ENCODE measurements at regions not wholly inside any gene's neighbourhood (a gene's known extent, or its start where the extent isn't known, plus 50 kb on each side); places are given as distances from the start of the nearest gene placed in this dataset.
A peak's percentile ranks its signal among the peaks of the same experiment; 100 is the strongest.

DNA sequence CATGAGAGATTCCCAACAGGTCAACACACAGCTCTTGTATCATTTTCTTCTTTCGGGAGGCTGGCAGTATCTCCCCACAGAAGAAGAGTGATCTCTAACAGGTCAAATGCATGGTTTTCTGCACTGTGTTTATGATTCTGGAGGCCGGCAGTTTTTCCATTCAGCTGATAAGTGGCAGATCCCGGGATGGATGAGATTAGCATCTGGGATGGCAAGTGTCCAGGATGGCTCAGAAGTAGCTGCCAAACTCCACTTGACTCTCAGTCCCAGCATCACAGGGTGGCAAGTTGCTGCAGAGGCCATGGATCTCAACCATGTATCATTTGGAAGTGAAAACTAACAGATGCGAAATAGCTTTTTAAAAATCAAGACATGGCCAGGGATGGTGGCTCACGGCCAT is 97.8 kb upstream of the SLC44A1 start:
- no peak for DNase-seq (ENCODE audit: low read depth)

DNA sequence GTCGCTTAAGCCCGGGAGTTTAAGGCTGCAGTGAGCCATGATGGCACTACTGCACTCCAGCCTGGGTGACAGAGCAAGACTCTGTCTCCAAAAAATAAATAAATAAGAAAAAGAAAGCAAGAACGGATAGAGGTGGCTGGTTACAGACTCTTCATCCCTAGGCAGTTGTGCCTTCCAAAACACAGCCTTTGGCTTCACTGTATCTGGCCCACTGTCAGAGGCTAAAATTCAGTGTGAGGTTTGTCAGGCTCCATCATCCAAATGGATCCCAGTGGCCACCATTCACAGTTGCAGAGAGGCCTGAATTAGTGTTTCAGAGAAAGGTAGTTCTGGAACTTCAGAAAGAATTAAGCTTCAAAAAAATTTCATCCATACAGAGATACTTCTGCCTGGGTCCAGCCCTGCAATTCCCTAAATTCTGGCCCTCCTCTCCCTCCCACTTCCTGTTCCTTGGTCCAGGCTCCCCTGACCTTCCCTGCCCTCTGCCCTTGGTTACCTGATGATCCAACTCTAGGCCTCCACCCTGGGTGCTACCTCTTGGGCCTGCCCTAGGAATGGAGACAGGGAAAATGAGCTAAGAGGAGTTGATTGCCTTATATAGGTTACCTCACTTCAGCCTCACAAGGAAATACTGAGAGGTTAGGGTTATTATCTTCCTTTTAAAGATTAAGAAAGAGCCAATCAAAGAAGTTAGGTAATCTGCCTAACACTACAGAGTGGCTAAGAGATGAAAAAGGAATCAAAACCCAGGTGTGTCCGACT is 97.2 kb upstream of the SLC44A1 start:
- DNase-seq (ENCODE audit: low read depth): no peak

DNA sequence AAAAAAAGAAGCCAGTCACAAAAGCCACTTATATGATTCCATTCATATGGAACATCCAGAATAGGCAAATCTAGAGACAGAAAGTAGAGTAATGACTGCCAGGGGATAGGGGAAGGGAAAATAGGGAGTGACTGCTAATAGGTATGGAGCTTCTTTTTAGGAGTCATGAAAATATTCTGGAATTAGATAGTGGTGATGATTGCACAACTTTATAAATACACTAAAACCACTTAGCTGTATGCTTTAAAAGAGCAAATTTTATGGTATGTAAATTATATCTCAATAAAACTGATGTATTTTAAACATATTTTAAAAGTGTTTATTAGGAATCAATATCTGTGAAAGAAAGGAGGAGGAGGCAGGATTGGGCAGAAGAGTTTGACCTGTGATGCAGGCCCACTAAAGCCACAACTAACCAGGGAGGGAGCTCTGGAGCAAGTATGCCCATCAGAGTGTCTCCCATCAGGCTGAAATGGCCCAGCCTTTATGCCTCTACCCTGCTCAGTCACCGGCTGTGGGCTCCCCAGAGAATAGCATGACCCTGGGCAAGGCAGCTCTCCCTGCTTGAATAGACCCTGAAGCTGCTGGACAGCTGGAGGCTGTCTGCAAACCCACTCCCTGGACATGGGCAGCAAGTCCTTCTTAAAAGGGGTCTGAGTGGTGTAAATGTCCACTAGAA is 96.0 kb upstream of the SLC44A1 start:
- DNase-seq (ENCODE audit: low read depth): no peak

DNA sequence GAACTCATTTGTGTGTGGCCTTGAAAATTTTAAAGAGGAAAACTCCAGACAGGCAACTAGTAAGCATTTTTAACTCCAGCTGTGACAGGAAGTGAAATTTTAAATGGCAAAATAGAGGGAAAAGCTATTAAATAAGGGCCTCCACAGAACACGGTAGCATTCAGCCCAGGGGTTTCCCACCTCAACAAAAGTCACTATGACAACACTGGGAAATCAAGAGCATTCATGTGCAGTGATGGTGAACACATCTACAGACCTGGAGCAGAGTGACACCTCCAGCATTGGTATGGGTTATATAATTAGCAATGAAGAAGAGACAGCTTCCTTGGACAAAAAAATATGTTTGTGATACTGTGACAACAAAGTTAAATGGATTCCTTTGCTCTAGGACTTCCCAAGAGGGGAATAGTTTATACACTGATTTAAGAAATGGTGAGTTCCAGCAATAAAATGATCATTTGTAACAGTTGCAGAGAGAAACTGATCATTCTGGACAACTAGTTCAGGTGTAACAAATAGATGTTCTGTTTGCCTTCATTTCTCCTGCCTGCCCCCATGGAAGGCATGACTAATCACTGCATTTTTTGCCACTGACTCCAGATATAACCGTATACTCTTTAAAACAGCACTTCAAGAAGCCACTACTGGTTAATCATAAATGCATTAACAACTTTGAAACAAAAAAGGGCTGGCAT is 93.3 kb upstream of the SLC44A1 start:
- no peak for DNase-seq (ENCODE audit: low read depth)

DNA sequence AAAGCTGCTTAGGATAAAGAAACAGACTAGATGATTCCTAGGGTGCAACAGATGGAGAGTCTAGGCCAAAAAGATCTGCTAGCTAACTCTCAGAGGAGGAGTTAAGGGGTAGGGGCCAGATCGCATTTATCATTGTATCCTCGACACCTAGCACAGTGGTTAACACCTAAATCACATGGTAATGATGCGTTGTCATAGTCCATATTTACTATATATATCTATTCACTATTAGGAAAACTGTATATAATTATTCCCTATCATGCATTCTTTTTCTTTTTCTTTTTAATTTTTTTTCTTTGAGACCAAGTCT is 92.8 kb upstream of the SLC44A1 start:
- no peak for DNase-seq (ENCODE audit: low read depth)

DNA sequence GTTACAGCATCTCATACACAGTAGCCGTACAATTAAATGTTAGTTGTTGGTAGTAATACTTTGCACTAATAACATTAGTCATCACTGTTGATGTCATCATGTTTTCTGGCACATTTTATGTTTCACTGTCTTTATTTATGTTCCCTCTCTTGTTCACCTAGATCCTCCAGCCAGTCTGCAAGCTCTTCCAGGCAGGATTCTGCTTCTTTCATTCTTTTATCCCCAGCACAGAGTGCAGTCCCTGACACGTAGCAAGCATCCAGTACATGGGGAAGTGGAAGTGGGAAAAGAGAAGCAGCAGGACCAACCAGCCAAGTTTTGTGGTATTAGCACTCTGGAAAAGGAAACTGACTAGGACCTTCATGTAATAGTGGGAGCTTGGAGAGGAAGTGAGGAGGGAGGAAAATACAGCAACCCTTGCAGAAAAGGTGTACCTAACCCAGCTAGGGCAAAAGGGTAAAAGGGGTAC is 89.7 kb upstream of the SLC44A1 start:
- DNase-seq (ENCODE audit: low read depth): no peak

DNA sequence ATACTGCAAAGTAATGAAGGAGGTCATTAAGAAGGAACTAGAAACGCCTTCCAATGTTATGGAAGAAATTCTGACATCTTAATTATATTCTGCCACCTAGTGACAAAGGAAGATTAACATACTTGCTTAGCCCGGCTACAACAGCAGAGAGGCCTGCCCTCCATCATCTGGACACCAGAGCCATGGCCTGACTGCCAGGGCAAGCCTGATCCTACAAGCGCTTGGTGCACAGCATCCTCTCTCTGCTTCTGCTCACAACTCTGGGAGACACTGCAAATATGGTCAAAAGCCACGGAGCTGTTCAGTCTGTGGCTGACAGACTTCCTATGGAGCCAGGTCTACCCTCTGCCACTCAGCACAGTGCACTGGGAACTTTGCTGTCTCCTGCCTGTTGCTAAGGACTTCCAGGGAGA is 87.3 kb upstream of the SLC44A1 start:
- peak; percentile 43 for DNase-seq (ENCODE audit: low read depth)

DNA sequence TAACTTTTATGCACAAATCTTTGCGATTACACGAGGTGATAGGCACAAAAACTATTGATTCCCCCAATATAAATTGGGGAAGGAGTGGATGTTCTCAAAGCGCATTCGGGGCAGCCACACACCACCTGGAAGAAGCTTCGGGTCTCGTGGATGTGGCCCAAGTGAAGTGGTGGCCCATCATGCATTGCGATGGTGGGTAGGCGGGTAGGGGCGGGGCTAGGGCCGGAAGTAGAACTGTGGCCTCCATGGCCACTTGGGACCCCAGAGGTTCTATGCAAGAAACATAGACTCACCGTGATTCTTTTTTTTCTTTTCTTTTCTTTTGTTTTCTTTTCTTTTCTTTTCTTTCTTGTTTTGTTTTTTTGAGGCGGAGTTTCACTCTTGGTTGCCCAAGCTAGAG is 86.4 kb upstream of the SLC44A1 start:
- no peak for DNase-seq (ENCODE audit: low read depth)

DNA sequence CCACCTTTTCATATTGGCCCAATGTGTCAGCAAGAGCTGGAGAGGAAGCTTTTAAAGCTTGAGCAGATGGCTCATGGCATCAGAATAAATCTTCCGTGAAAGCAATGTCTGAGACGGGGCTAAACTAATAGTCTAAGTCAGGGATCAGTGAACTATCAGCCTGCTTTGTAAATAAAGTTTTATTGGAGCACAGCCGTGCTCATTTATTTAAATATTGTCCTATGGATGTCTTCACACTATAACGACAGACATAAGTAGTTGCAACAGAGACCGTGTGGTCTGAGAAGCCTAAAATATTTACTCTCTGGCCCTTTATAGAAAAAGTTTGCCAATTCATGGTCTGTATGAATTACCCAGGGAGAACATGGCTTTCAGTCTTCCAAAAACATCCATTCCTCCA is 85.6 kb upstream of the SLC44A1 start:
- no peak for DNase-seq (ENCODE audit: low read depth)

DNA sequence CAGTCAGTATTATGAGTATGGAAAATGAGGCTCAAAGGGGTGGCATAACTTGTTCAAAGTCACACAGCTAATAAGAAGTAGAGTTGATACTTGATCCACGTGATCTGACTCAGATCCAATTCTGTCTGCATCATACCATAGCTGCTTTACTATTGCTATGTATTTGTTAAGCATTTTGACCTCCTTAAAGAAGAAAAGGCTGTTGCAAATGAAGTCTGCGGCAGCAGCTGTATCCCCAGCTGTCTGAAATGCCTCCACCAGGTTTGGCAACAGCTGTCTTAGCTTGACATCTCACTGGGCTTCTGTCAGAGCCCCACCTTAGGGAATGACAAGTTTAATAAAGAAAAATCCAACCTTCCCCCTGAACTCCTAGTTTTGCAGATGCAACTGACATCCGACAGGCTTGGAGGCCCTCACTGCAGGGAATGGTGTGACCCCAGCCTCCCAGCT is 75.6 kb upstream of the SLC44A1 start:
- DNase-seq (ENCODE audit: low read depth): no peak

DNA sequence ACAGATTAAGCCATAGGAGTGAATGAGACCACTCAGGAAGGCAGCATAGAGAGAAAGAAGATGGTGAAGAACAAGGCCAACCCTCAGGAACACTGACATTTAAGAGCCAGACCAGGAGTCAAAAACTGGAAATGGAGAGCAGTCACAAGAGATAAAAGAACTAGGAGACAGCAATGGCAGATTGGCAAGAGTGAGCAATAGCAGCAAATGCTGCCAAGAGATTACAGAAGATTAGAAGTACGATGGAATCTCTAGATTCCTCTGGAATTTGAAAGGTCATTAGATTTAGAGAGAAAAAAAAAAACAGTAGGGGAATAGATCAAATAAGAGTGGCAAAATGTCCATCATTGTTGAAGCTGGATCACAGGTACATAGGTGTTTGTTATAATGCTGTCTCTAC is 73.4 kb upstream of the SLC44A1 start:
- no peak for DNase-seq (ENCODE audit: low read depth)

DNA sequence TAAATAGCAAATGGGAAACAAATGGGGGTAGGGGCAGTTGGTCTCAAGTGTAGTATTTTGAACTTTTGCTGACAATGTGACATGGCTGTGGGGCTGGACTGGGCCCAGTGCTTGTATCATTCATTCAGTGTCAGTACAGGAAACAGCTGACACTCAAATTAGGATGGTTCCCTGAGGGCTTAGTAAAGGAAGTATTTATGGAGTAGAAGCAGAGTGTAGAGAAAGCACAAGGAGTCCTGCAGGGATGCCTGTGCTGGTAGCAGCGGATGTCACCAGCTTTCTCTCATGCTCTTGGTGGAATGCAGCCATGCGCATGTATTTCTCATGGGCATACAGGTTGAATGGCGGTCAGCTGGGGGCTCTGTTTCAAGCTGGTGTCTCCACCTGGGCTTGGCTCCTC is 72.9 kb upstream of the SLC44A1 start:
- no peak for DNase-seq (ENCODE audit: low read depth)

DNA sequence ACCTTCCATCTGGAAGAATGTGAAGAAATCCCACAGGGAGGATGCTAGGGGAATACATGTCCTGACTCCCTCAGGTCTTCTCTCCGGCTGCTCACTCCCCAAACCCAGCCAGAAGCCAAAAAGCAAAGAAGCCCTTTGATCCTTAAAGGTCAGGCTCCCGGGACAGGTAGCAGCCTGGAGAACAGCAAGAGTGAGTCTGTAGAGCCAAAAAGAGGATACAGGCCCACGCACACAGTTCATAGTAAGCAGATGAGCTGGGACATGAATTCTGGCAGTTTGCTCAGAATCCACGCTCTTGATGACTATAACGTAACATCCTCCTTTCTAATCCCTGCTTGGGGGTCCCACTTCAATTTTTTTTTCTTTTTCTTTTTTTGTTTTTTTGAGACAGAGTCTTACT is 72.0 kb upstream of the SLC44A1 start:
- DNase-seq (ENCODE audit: low read depth): no peak

DNA sequence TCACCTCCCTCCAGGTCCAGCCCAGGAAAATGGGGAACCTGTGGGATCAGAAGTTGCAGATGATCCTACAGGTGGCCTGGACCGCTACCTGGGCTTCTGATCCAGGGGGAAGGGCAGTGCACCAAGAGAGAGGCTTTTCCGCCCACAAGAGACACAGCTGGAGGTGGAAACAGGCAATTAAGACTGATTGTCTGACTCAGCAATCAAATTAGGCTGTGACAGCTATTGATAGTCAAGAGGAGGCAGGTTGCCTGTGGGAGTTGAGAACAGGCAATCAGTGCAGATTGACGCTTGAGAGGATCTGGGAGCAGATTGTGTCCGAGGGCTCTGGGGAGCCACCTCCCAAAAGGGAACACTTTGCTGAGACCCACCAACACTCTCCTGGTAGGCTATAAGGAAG is 71.1 kb upstream of the SLC44A1 start:
- DNase-seq (ENCODE audit: low read depth): no peak

DNA sequence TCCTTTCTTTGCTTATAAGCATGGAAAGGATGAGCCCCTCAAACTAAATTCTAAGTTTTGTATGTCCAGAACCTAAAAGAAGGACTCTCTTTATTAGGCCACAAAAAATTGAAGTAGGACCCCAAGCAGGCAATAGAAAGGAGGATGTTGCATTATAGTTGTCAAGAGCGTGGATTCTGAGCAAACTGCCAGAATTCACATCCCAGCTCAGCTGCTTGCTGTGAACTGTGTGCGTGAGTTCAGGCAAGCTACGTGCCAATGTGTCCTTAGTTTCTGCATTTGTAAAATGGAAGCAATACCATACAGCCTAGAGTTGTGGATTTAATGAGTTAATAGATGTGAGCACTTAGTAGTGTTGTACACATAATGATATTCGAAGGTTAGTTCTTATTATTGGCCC is 70.6 kb upstream of the SLC44A1 start:
- no peak for DNase-seq (ENCODE audit: low read depth)

DNA sequence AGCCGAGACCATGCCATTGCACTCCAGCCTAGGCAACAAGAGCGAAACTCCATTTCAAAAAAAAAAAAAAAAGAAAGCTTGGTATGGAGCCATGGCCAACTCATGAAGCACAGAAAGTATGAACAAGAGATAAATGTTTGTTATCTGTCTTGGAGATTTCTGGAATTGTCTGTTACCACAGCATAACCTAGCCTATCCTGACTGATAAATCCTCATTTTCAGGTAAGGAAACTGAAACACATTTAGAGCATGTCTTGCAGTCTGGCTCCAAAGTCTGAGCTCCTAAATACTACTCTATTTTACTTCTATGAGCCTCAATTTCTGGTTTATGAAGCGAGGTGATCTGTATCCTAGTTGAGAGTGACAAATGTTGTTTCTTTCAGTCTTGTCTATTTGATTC is 68.3 kb upstream of the SLC44A1 start:
- DNase-seq (ENCODE audit: low read depth): no peak

DNA sequence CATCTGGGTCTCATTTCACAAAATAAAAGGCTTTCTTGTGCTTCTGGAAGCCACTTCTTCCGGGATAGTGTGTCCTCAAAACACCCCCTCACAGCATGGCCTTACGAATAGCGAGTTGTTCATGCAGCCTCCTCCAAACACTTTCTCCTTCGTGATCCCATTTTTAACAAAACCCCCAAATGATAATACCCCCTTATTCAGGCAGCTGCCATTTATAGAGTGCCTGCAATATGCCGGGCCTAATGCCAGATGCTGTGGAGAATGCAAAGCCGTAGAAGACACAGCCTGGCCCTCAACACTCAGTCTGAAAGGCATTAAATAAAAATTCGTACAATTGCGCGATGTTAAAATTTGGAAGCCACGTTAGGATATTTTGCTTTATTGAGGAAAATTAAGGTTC is 66.4 kb upstream of the SLC44A1 start:
- DNase-seq (ENCODE audit: low read depth): no peak

DNA sequence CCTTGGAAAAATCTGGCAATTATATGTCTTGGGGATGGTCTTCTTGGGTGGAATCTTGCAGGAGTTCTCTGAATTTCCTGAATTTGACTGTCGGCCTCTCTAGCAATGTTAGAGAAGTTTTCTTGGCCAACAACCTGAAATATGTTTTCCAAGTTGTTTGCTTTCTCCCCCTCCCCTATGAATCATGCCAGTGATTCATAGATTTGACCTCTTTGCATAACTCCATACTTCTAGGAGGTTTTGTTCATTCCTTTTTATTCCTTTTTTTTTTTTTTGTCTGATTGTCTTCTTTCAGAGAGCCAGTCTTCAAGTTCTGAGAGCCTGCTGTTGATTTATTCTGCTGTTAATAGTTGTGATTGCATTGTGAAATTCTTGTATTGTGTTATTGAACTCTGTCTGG is 56.7 kb upstream of the SLC44A1 start:
- DNase-seq (ENCODE audit: low read depth): peak; percentile 61

DNA sequence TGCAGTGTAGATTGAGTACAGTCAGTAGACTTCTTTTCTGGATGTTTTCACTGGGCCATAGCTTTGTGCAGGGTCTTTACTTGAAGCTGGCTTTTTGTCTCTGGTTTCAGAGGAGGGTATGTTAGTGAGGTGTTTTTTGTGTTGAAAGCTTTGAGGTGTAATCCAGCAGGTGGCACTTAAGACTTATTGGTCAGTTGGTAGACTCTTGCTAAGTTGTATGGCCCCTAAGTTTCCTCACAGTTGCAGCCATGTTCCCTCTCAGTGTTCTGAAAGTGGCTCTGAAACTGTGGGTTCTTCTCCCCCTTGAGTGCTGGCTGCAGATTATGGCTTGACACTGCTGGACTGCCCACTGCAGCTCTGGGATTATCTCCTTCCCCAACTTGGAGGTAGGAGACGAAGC is 55.7 kb upstream of the SLC44A1 start:
- DNase-seq (ENCODE audit: low read depth): no peak

DNA sequence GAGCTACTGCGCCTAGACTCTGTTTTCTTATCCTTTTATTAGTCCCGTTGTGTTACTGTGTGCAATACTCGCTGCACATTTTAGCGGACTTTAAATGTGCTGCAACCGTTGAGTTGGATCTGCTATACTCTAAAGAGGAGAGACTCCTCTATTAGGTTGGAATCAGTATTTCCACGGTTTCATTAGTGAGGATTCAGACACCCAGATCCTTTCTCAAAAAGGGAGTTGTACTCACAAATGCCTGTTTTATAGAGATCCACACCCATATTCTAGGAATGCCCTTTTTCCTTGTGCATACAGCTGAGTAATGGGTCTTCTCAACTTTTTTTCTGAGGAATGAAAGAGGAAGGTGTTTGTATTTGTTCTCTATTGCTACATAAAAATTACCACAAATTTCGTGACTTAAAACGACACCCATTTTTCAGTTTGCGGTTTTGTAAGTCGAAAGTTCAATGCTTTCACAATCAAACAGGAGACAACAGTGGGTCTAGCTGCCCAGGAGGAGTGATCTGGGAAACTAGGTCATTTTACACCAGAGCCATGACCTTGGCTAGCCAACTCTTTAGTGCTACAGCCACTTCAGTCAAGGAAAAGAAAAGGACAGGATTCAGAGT is 52.8 kb upstream of the SLC44A1 start:
- no peak for DNase-seq (ENCODE audit: low read depth)

DNA sequence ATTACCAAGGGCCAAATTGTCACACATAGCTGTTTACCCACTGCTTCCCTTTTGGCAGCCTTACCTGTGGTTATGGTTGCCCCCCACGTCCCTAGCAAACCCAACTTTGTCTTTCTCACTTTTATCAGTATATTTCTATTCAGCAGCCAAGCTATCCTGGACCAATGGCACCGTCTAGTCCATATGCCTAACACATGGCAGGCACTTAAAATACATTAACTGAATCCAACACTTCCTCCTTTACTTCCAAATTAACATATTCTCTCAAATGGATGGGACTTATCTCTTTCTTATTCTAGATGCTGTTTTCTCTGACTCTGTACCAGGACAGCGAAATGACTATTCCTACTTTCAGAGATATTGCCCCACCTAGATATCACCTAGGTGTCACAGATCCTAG is 50.9 kb upstream of the SLC44A1 start:
- no peak for DNase-seq (ENCODE audit: low read depth)

DNA sequence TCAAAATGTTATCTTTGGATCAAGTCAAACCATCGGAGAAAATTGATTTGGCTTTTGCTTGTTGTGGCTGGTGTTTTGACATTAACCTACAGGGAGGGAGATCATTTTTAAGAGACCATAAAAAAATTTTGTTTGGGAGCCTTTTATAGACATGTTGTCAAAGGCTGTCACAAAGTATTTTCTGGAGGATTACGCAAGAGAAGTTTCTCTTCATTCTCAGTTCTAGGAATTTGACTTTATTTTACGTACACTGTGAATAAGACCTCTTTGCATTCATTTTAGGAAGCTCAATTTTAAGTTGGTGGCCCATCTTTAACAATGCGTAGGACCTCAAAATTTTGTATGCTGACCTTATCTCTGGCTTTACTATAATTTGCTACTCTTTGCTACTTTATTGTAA is 50.2 kb upstream of the SLC44A1 start:
- no peak for DNase-seq (ENCODE audit: low read depth)
